HUES48 (cell line): ENCODE measurements at regions not wholly inside any gene's neighbourhood (a gene's known extent, or its start where the extent isn't known, plus 50 kb on each side); places are given as distances from the start of the nearest gene placed in this dataset.

ENCODE experiments used
- H3K27ac ChIP-seq: one replicate; pipeline ENCODE4 v1.7.0; 2013; ENCODE audit warnings: low read depth, low read length, inconsistent platforms
- H3K27me3 ChIP-seq: 2 replicates; pipeline ENCODE4 v1.6.1; 2013; ENCODE audit warnings: mild to moderate bottlenecking, low read length; ENCODE audit not compliant: control insufficient read depth, insufficient read depth
- H3K36me3 ChIP-seq: 2 replicates; pipeline ENCODE4 v1.6.1; 2013; ENCODE audit warnings: low read length; ENCODE audit not compliant: control insufficient read depth, insufficient read depth
- H3K4me1 ChIP-seq: 2 replicates; pipeline ENCODE4 v1.6.1; 2013; ENCODE audit warnings: mild to moderate bottlenecking, low read length; ENCODE audit not compliant: control insufficient read depth, insufficient read depth
- H3K4me3 ChIP-seq: 2 replicates; pipeline ENCODE4 v1.5.1; 2013; ENCODE audit warnings: mild to moderate bottlenecking, low read depth, low read length
- H3K9ac ChIP-seq: 2 replicates; pipeline ENCODE4 v1.6.1; 2013; ENCODE audit warnings: mild to moderate bottlenecking, low read depth, low read length, moderate library complexity
- H3K9me3 ChIP-seq: 2 replicates; pipeline ENCODE4 v1.6.1; 2013; ENCODE audit warnings: low read length; ENCODE audit not compliant: control insufficient read depth, insufficient read depth

GRCh38 chr5:51843893-51844292 lies 460.6 kb downstream of the ISL1 start:
- Histone ChIP-seq H3K9ac (no peak overlapping the region), H3K4me3 (no peak overlapping the region), H3K27me3 (no peaks in the 10 kb centered on the region), H3K4me1 (no peaks in the 10 kb centered on the region), H3K27ac (no peak overlapping the region), H3K36me3 (no peaks in the 10 kb centered on the region), H3K9me3 (no peaks in the 10 kb centered on the region)

GRCh38 chr5:51846015-51846414 lies 462.8 kb downstream of the ISL1 start:
- Histone ChIP-seq H3K36me3 (no peaks in the 10 kb centered on the region), H3K4me3 (no peak overlapping the region), H3K27me3 (no peaks in the 10 kb centered on the region), H3K9me3 (no peaks in the 10 kb centered on the region), H3K4me1 (no peaks in the 10 kb centered on the region), H3K27ac (no peak overlapping the region), H3K9ac (no peak overlapping the region)

GRCh38 chr5:51859624-51860023 lies 476.4 kb downstream of the ISL1 start:
- Histone ChIP-seq H3K27ac (no peak overlapping the region), H3K9ac (no peak overlapping the region), H3K4me1 (peaks cover 18% of the 10 kb centered on the region), H3K4me3 (no peak overlapping the region), H3K9me3 (no peaks in the 10 kb centered on the region), H3K36me3 (no peaks in the 10 kb centered on the region), H3K27me3 (no peaks in the 10 kb centered on the region)

- Histone ChIP-seq H3K4me1 (peaks cover 18% of the 10 kb centered on the region), H3K9ac (no peak overlapping the region), H3K4me3 (no peak overlapping the region), H3K27ac (no peak overlapping the region), H3K9me3 (no peaks in the 10 kb centered on the region), H3K27me3 (no peaks in the 10 kb centered on the region), H3K36me3 (no peaks in the 10 kb centered on the region)
These were observed 477.3 kb downstream of the ISL1 start for GRCh38 chr5:51860532-51861018.

GRCh38 chr5:51872144-51872543 lies 488.9 kb downstream of the ISL1 start:
- Histone ChIP-seq H3K27ac (no peak overlapping the region), H3K9ac (no peak overlapping the region), H3K4me3 (no peak overlapping the region), H3K36me3 (no peaks in the 10 kb centered on the region), H3K4me1 (no peaks in the 10 kb centered on the region), H3K27me3 (no peaks in the 10 kb centered on the region), H3K9me3 (peaks cover 25% of the 10 kb centered on the region)

GRCh38 chr5:51881901-51882300 lies 498.7 kb downstream of the ISL1 start:
- H3K9ac ChIP-seq, result no peak overlapping the region; the same call in 1 of the 2 replicates

GRCh38 chr5:51882647-51883046 lies 499.4 kb downstream of the ISL1 start:
- Histone ChIP-seq H3K9ac (peak overlapping the region; percentile 15; the same call in 1 of the 2 replicates), H3K4me1 (peaks cover 37% of the 10 kb centered on the region), H3K27ac (peak overlapping the region; percentile 92), H3K36me3 (no peaks in the 10 kb centered on the region), H3K27me3 (no peaks in the 10 kb centered on the region), H3K9me3 (no peaks in the 10 kb centered on the region), H3K4me3 (peak overlapping the region; percentile 21)

More at GRCh38 chr5:51881901-51882300, 498.7 kb downstream of the ISL1 start:
- Histone ChIP-seq H3K27ac (peak overlapping the region; percentile 92), H3K9me3 (no peaks in the 10 kb centered on the region), H3K4me1 (peaks cover 37% of the 10 kb centered on the region), H3K4me3 (peak overlapping the region; percentile 49), H3K27me3 (no peaks in the 10 kb centered on the region), H3K36me3 (no peaks in the 10 kb centered on the region)

GRCh38 chr5:51889703-51890102 lies 506.5 kb downstream of the ISL1 start:
- Histone ChIP-seq H3K4me3 (no peak overlapping the region), H3K27me3 (no peaks in the 10 kb centered on the region)

GRCh38 chr5:51890435-51891116 lies 507.3 kb downstream of the ISL1 start:
- Histone ChIP-seq H3K27ac (no peak overlapping the region), H3K4me1 (no peaks in the 10 kb centered on the region), H3K4me3 (no peak overlapping the region), H3K9me3 (no peaks in the 10 kb centered on the region), H3K9ac (no peak overlapping the region), H3K36me3 (no peaks in the 10 kb centered on the region), H3K27me3 (no peaks in the 10 kb centered on the region)

More at GRCh38 chr5:51889703-51890102, 506.5 kb downstream of the ISL1 start:
- Histone ChIP-seq H3K4me1 (no peaks in the 10 kb centered on the region), H3K27ac (no peak overlapping the region), H3K9me3 (no peaks in the 10 kb centered on the region), H3K9ac (no peak overlapping the region), H3K36me3 (no peaks in the 10 kb centered on the region)

- no peaks in the 10 kb centered on the region for H3K4me1 ChIP-seq
- H3K4me3 ChIP-seq, result no peak overlapping the region
- no peaks in the 10 kb centered on the region for H3K27me3 ChIP-seq
- H3K9me3 ChIP-seq, result no peaks in the 10 kb centered on the region
- H3K27ac ChIP-seq, result no peak overlapping the region
- H3K9ac ChIP-seq, result no peak overlapping the region
- no peaks in the 10 kb centered on the region for H3K36me3 ChIP-seq
These were observed 509.4 kb downstream of the ISL1 start for GRCh38 chr5:51892680-51893079.

GRCh38 chr5:51895834-51896233 lies 512.6 kb downstream of the ISL1 start:
- H3K27ac ChIP-seq, result no peak overlapping the region
- H3K4me1 ChIP-seq, result no peaks in the 10 kb centered on the region
- no peak overlapping the region for H3K4me3 ChIP-seq
- no peaks in the 10 kb centered on the region for H3K36me3 ChIP-seq
- H3K27me3 ChIP-seq, result no peaks in the 10 kb centered on the region
- no peak overlapping the region for H3K9ac ChIP-seq
- H3K9me3 ChIP-seq, result no peaks in the 10 kb centered on the region
